ENCODE measurements at regions not wholly inside any gene's neighbourhood (a gene's known extent, or its start where the extent isn't known, plus 50 kb on each side); places are given as distances from the start of the nearest gene placed in this dataset.
"Not testable (repeated sequence)": the region's sequence is repeated elsewhere in the genome, so short reads cannot be mapped to it uniquely, and the experiment has no call there.

GRCh38 chr9:115844433-115844832 lies 309.2 kb upstream of the PAPPA start:
- DNase-seq, result not testable (repeated sequence)

GRCh38 chr9:115845648-115846312 lies 307.8 kb upstream of the PAPPA start:
- DNase-seq, result no peak

GRCh38 chr9:115847216-115847615 lies 306.4 kb upstream of the PAPPA start:
- DNase-seq, result no peak

GRCh38 chr9:115849679-115850412 lies 303.7 kb upstream of the PAPPA start:
- no peak for DNase-seq

GRCh38 chr9:115850548-115851304 lies 302.9 kb upstream of the PAPPA start:
- no peak for DNase-seq

GRCh38 chr9:115855458-115856133 lies 298.0 kb upstream of the PAPPA start:
- DNase-seq, result no peak

GRCh38 chr9:115858421-115858820 lies 295.2 kb upstream of the PAPPA start:
- DNase-seq, result not testable (repeated sequence)

GRCh38 chr9:115862021-115862420 lies 291.6 kb upstream of the PAPPA start:
- no peak for DNase-seq

GRCh38 chr9:115864581-115864980 lies 289.0 kb upstream of the PAPPA start:
- no peak for DNase-seq

GRCh38 chr9:115867326-115867725 lies 286.3 kb upstream of the PAPPA start:
- no peak for DNase-seq

GRCh38 chr9:115877852-115878438 lies 275.6 kb upstream of the PAPPA start:
- DNase-seq, result no peak

- no peak for DNase-seq
These were observed 274.1 kb upstream of the PAPPA start for GRCh38 chr9:115879451-115879850.

- no peak for DNase-seq
These were observed 273.2 kb upstream of the PAPPA start for GRCh38 chr9:115880221-115880885.

GRCh38 chr9:115882911-115883310 lies 270.7 kb upstream of the PAPPA start:
- DNase-seq, result no peak

- no peak for DNase-seq
These were observed 269.9 kb upstream of the PAPPA start for GRCh38 chr9:115883467-115884329.

- DNase-seq, result no peak
These were observed 268.7 kb upstream of the PAPPA start for GRCh38 chr9:115884846-115885245.

- DNase-seq, result no peak
These were observed 265.5 kb upstream of the PAPPA start for GRCh38 chr9:115888131-115888530.

- no peak for DNase-seq
These were observed 261.7 kb upstream of the PAPPA start for GRCh38 chr9:115891929-115892328.

- DNase-seq, result not testable (repeated sequence)
These were observed 255.1 kb upstream of the PAPPA start for GRCh38 chr9:115898478-115898877.

GRCh38 chr9:115900698-115901097 lies 252.9 kb upstream of the PAPPA start:
- no peak for DNase-seq

- DNase-seq, result no peak
These were observed 242.6 kb upstream of the PAPPA start for GRCh38 chr9:115910959-115911358.
